ENCODE measurements at regions not wholly inside any gene's neighbourhood (a gene's known extent, or its start where the extent isn't known, plus 50 kb on each side); places are given as distances from the start of the nearest gene placed in this dataset.

DNA sequence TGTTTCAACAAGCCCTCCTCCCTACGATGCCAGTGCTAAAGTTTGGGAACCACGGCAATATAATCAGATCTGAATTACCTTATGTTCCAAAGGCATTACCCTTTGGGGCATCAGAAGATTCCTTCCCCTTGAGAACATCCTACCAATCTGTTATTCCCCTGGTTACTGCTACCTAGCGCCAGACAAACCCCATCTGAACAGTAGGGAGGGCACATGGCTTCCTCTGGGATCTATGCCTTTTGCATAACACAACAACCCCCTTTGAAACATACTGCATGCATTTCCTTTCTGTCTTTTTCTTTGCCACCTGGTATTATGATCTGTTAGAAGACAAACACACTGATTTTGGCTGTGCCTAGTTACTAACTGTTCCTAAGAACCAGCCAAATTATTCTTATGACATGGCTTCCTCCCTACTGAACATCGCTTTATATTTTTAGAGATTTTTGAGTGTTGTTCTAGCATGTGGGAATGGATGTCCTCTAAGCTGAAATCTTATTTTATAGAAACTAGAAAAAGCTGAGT, 103.9 kb upstream of the DAPK1 start:
- Histone ChIP-seq H3K27me3 (ENCODE audit: control insufficient read depth, low read length) (no peaks in the 10 kb centered on the region), H3K79me2 (ENCODE audit: control insufficient read depth, low read length) (no peaks in the 10 kb centered on the region), H3K4me2 (ENCODE audit: low read length) (no peak overlapping the region), H3K27ac (ENCODE audit: low read depth, low read length) (no peak overlapping the region), H3K9me3 (ENCODE audit: control insufficient read depth, insufficient read depth, low read length) (no peaks in the 10 kb centered on the region), H3K9me2 (replicated peaks; ENCODE audit: control insufficient read depth, low read length) (no peaks in the 10 kb centered on the region), H3K36me3 (ENCODE audit: control insufficient read depth, low read length) (no peaks in the 10 kb centered on the region), H3K4me1 (ENCODE audit: control insufficient read depth, low read length) (no peaks in the 10 kb centered on the region), H3K4me3 (ENCODE audit: low read length) (no peak overlapping the region), H3F3A (ENCODE audit: control insufficient read depth, insufficient read depth) (no peaks in the 10 kb centered on the region), H4K20me1 (ENCODE audit: control insufficient read depth, insufficient read depth, low read depth, low read length) (no peaks in the 10 kb centered on the region)
- TF ChIP-seq CTCF (IDR thresholded peaks at IDR 0.05; ENCODE audit: low read depth, low read length, poor library complexity, severe bottlenecking) (no peak), EZH2phosphoT487 (IDR thresholded peaks at IDR 0.05; ENCODE audit: borderline replicate concordance, low read length) (no peak)

DNA sequence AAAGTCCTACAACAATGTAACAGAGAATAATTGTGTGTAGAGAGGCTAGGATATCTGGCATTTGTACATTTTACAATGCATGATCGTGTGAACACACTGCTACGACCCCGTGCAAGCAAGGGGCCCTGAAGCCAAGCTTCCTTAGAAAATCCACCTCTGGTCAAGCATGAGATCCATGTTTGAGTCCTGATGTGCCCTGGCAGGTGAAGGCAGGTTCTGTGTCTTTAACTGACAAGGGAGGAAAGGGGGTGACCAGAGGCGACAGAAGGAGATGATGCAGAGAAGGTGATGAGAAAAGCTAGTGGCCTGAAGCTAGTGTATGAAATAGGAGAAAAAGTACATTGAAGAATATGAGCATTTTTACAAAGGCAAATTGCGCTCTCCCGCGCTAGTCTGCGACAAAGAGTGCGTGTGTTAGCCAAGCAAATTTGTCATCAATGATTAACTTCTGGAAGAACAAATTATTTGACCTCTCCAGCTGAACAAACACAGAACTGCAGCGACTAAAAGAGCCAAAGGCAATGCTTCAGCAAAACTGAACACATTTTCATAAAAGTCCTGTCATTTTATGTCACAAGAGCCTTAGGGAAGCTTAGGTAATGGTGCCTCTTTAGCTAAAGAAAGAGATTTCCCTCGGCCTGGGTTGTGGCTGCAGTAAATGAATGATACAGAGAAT, 101.7 kb upstream of the DAPK1 start:
- Histone ChIP-seq H3K4me1 (ENCODE audit: control insufficient read depth, low read length) (no peaks in the 10 kb centered on the region), H3K4me2 (ENCODE audit: low read length) (no peak overlapping the region), H3K4me3 (ENCODE audit: low read length) (no peak overlapping the region), H4K20me1 (ENCODE audit: control insufficient read depth, insufficient read depth, low read depth, low read length) (no peaks in the 10 kb centered on the region), H3F3A (ENCODE audit: control insufficient read depth, insufficient read depth) (no peaks in the 10 kb centered on the region), H3K27ac (ENCODE audit: low read depth, low read length) (no peak overlapping the region), H3K79me2 (ENCODE audit: control insufficient read depth, low read length) (no peaks in the 10 kb centered on the region), H3K9me3 (ENCODE audit: control insufficient read depth, insufficient read depth, low read length) (no peaks in the 10 kb centered on the region), H3K36me3 (ENCODE audit: control insufficient read depth, low read length) (no peaks in the 10 kb centered on the region), H3K9me2 (replicated peaks; ENCODE audit: control insufficient read depth, low read length) (no peaks in the 10 kb centered on the region), H3K27me3 (ENCODE audit: control insufficient read depth, low read length) (no peaks in the 10 kb centered on the region)
- TF ChIP-seq EZH2phosphoT487 (IDR thresholded peaks at IDR 0.05; ENCODE audit: borderline replicate concordance, low read length) (no peak), CTCF (IDR thresholded peaks at IDR 0.05; ENCODE audit: low read depth, low read length, poor library complexity, severe bottlenecking) (no peak)

- TF ChIP-seq CTCF (IDR thresholded peaks at IDR 0.05; ENCODE audit: low read depth, low read length, poor library complexity, severe bottlenecking): no peak
- TF ChIP-seq EZH2phosphoT487 (IDR thresholded peaks at IDR 0.05; ENCODE audit: borderline replicate concordance, low read length): no peak
- H3K4me1 ChIP-seq (ENCODE audit: control insufficient read depth, low read length): no peaks in the 10 kb centered on the region
These were observed 96.0 kb upstream of the DAPK1 start for GRCh38 chr9:87401681-87402080.

More at GRCh38 chr9:87401681-87402080, 96.0 kb upstream of the DAPK1 start:
- no peaks in the 10 kb centered on the region for H3K27me3 ChIP-seq (ENCODE audit: control insufficient read depth, low read length)
- H3K9me2 ChIP-seq (replicated peaks; ENCODE audit: control insufficient read depth, low read length): no peaks in the 10 kb centered on the region
- H3K36me3 ChIP-seq (ENCODE audit: control insufficient read depth, low read length): no peaks in the 10 kb centered on the region
- no peak overlapping the region for H3K4me3 ChIP-seq (ENCODE audit: low read length)
- H3K4me2 ChIP-seq (ENCODE audit: low read length): no peak overlapping the region
- H4K20me1 ChIP-seq (ENCODE audit: control insufficient read depth, insufficient read depth, low read depth, low read length): no peaks in the 10 kb centered on the region
- H3K27ac ChIP-seq (ENCODE audit: low read depth, low read length): no peak overlapping the region
- no peaks in the 10 kb centered on the region for H3F3A ChIP-seq (ENCODE audit: control insufficient read depth, insufficient read depth)
- H3K9me3 ChIP-seq (ENCODE audit: control insufficient read depth, insufficient read depth, low read length): no peaks in the 10 kb centered on the region
- H3K79me2 ChIP-seq (ENCODE audit: control insufficient read depth, low read length): no peaks in the 10 kb centered on the region

Measured in DOHH2 (cell line).